ENCODE measurements at regions not wholly inside any gene's neighbourhood (a gene's known extent, or its start where the extent isn't known, plus 50 kb on each side); places are given as distances from the start of the nearest gene placed in this dataset.

DNA sequence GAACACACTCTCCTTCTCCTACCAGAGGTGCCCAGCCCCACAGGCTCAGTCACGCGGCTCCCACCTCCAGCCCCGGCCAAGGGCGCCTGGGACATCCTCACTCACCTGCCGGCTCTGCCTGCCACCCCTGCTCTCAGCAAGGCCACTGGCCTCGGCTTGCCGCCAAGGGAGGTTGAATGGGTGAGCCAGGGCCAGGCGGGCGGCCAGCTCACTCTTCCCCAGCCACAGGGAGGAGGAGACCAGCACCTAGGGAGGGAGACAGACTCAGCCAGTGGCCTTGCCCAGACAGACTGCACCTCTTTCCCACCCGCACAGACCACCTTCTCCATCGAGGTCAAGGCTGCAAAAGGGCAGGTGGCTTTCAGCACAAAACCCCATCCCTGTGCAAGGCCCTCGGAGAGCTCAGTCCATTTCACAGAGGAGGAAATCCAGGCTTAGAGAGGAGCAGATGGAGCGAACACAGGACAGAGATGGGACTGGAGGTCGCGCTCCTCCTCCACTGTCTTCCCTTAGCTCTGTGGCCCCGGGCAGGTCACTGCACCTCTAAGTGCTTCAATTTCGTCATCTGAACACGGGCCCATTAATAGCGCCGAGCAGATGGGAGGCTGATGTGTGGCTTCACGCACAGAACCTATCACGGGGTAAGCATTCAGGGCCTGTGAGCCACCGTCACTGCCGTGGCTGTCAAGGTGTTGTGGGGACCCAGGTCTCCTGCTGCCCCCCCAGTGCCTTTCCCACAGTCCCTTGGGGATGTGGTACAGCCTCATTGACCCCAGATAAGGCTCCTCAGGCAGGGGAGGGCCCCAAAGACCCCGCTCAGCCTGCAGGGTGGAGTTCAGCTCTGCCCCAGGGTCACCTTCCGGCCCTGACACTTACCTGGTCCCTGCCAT, 56.1 kb downstream of the RMI2 start:
- intact Hi-C loops (cut with micrococcal nuclease), result no loop called here

DNA sequence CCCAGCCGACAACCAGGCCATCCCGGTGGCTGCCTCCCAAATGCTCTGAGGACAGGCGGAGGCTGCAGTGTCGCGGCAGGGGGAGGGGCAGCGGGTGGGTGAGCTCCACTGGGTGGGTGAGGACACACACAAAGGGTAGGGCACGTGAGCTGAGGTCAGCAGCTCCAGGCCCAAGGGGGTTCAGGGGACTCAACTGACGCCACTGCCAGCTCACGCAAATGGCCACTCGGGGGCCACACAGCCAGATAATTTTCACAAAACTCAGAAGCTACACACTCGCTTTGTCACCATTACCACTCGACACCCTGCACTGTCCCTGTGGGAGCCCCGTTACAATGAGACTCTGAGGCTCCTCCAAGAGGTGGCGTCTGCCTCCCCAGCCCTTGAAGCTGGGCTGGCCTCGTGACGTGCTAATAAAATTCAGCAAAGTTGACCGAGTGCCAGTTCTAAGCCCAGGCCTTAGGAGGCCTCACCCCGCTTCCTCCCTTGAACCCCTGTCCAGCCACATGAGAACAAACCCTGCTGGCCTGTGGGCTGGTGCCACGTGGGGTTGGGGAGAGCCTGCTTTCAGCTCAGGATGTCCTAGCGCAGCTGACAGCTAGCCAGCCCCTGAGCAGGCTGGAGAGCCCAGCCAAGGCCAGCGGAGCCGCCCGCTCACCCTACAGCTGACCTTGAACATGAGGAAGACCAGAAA, 56.9 kb downstream of the RMI2 start:
- intact Hi-C loops (cut with micrococcal nuclease), result no loop called here

DNA sequence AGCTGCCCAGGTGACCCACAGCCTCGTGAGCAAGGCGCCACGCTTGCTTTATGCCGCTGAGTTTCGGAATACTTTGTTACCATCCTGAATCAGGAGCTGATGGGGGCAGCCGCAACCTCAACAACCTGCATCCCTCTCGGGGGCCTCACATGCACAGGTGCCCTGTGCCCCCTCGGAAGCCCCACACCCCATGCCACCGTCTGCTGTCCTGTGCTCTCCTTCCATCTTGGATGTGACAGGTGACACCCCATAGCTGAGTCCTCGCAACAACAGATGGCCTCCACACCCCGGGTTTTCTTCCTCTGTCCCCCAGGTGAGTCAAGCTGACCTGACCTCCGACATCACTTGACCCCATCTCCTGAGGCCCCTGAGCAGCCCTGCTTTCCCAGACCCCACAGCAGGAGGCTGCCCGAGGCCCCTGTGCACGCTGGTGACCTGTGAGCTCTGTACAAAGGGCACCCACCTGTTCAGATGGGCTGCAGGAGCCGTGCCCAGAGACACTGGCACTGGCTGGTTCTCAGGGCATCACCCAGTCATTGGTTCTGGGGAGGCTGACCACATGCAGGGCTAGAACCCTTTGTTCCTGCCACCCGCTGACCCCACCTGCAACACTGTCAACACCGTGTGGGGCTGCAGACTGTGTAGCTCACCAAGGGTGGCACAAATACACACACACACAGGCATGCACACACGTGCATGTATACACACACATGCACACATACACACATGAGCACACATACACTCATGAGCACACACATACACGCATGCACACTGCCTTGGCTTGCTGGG, 57.7 kb downstream of the RMI2 start:
- intact Hi-C loops (cut with micrococcal nuclease), result no loop called here

DNA sequence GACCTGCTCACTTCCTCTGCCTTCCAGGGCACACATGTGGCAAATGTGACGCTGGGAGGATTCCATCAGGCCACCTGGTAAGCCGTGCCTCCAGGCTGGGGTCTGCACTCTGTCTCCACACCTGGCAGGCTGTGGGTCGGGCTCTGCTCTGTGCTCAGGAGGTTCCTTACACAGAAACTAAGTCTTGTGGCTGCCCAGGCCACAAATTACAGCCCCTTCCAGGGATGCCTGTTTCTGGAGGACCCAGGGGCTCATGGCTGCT, 58.2 kb downstream of the RMI2 start:
- intact Hi-C loops (cut with micrococcal nuclease), result no loop called here

DNA sequence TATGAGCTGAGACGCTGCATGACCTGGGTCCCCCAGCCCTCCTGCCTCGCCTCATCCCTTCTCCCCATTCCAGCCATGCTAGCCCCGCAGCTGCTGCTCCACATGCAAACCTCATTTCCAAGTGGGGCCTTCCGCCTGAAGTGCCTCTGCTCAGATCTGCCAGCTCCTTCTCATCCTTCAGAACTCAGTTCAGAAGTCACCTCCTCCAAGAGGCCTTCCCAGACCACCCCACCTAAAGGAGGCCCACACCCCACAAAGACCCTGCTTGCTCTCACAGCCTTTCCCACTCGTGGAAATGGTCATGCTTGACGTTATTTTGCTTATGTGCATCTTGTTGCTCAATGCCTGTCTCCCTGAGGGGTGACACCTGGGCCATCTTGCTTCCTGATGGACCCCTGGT, 58.7 kb downstream of the RMI2 start:
- intact Hi-C loops (cut with micrococcal nuclease), result no loop called here

DNA sequence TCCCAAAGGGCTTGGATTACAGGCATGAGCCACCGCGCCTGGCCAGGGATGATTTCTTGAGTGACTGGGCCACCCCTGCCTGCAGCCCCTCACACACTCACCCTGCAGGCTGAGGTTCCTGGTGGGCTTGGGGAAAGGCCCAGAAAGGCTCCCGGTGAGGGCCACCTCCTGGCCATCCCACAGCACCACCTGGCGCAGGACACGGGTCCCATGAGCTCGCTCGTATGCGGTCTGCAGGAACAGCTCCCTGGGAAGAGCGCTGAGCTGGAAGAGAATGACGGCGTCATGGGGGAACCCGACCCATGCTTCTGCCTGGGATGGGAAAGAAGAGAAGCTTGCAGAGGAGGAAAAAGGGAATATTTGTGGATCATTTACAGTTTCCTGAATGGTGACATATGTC, 59.3 kb downstream of the RMI2 start:
- intact Hi-C loops (cut with micrococcal nuclease), result loop anchor here (1.0 kb wide), 2 partner anchors 440 to 450 kb away; no protein-coding TSS in a partner anchor

DNA sequence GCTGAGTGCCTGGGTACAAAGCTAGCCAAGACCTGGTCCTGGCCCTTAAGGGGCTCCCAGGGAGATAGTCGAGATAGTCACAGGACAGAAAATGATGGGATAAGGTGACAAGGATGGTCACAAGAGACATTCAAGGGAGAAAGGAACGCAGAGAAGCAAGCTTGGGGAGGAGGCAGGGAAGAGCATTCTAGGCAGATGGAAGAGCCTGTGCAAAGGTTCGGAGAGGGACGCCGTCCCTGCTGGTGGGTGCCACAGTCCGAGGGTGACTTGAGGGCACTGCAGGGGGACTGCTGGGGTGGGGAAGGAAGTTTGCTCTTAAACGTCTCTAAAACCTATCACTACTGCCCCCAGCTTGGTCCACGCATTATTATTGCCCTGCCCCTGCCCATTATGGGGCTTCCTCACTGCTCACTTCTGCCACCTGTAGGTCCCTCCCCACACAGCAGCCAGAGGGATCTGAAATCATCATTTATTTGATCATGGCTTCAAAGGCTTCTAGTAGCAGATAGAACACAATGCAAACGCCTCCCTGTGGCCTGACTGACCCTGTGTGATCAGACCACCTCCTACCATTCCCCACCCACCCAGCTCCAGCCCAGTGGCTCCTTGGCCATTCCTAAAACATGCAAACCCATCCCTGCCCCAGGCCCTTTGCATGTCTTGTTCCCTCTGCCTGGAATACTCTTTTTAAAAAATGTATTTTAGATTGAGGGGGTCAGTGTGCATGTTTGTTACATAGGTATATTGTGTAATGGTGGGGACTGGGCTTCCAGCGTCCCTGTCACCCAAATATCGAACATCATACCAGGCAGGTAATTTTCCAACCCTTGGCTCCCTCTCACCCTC, 60.3 kb downstream of the RMI2 start:
- intact Hi-C loops (cut with micrococcal nuclease), result loop anchor here (1.0 to 2.0 kb wide), 3 partner anchors 53 to 451 kb away; no protein-coding TSS in a partner anchor

DNA sequence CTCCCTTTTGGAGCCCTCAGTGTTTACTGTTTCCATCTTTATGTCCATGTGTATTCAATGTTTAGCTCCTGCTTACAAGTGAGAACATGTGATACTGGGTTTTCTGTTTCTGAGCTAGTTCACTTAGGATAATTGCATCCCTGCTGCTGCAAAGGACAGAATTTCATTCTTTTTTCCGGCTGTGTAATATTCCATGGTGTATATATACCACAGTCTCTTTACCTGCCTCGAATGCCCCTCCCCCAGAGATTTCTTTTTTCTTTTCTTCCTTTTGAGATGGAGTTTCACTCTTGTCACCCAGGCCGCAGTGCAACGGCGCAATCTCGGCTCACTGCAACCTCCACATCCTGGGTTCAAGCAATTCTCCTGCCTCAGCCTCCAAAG, 60.9 kb downstream of the RMI2 start:
- intact Hi-C loops (cut with micrococcal nuclease), result loop anchor here (2.0 kb wide), 1 partner anchor 53 kb away; no protein-coding TSS in a partner anchor

DNA sequence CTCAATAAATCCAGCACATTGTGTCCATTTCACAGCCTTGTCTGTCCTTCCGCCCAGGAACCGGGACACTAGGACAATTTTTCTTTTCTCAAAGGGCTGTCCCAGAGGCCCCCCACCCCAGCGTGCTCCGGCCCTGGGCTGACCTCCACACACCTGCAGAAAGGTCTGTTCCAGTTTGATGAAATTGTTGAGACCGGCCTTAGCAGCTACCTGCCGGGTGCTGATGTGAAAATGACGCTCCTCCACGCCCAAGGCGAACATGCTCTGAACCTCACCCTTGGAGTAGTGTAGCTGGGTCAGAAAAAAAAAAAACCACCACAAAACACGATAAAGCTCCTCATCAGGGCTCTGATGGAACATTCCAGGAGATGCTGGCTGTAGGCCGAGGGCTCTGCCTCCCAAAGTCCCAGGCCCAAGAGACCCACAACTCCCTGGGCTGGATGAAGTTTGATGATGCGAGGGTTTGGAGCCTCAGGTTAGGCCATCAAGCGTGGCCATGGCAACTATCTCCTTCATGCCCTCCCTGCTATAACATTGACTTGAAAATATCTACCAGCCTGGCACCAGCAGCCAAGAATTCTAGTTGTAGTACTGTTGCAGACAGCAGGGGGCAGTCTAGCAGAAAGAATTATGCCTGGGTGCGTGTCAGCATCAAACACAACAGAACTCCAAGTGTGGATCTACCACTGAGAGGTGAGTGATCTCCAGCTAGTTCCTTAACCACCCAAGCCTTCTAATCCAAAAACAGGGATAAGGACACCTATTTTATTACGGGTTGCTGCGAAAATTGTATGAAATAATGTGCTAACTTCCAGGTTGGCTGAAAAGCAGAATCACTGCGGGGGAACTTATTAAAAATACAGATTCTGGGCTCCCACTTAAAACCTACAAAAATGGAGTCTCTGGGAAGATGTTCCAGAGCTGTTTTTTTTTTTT, 62.1 kb downstream of the RMI2 start:
- intact Hi-C loops (cut with micrococcal nuclease), result loop anchor here (1.0 to 2.0 kb wide), 6 partner anchors 51 to 661 kb away; no protein-coding TSS in a partner anchor

DNA sequence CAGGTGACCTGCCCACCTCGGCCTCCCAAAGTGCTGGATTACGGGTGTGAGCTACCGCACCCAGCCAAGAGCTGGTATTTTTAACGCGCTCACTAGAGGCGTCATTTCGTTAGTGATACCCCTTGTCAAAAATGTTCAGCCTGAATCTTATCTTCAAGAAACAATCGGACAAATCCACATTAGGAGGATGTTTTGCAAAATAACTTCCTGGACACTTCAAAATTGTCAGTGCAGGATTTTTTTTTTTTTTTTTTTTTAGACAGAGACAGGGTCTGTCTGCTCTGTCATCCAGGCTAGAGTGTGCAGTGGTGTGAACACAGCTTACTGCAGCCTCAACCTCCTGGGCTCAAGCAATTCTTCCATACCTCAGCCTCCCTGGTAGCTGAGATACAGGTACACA, 63.0 kb downstream of the RMI2 start:
- intact Hi-C loops (cut with micrococcal nuclease), result no loop called here

DNA sequence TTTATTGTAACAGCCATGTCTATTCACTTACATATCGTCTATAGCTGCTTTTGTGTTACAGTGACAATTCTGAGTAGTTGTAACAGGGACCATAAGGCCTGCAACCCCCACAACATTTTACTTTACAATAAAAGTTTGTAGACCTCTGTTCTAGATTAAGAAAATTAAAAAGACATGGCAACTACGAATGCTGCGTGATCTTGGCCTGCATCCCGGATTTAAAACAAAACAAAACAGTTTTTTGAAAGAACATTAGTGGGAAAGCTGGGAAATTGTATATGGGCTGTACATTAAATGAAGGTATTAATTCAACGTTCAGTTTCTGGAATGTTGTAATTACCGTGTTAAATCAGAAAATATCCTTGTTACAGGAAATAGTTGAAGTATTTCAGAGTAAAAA, 64.1 kb downstream of the RMI2 start:
- intact Hi-C loops (cut with micrococcal nuclease), result no loop called here

DNA sequence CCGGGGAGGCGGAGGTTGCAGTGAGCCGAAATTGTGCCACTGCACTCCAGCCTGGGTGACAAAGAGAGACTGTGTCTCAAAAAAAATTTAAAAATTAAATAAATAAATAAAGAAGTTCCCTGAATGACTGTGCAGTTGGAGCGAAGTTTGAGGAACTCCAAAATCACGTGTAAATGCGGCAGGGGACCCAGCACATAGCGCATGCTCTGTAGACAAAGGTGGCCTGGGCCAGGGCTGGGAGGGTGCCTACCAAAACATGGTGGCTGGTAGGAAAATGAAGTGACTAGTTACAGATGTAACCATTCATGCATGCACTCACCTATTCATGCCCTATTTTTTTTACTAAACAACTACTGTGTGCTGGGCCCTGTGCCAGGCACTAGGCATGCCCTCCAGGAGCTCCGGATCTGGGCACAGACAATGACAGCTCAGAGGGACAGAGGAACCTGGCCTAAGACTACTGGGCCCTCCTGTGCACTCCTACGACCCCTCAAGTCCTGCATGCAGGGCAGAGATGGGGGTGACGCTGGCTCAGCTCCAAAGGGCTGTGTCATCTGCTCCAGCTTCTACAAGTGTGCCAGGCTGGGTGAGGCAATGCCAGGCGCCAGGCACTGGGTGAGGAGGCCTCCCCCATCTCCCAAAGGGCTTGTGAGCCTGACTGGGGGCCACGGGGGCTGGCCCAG, 65.3 kb downstream of the RMI2 start:
- intact Hi-C loops (cut with micrococcal nuclease), result no loop called here

DNA sequence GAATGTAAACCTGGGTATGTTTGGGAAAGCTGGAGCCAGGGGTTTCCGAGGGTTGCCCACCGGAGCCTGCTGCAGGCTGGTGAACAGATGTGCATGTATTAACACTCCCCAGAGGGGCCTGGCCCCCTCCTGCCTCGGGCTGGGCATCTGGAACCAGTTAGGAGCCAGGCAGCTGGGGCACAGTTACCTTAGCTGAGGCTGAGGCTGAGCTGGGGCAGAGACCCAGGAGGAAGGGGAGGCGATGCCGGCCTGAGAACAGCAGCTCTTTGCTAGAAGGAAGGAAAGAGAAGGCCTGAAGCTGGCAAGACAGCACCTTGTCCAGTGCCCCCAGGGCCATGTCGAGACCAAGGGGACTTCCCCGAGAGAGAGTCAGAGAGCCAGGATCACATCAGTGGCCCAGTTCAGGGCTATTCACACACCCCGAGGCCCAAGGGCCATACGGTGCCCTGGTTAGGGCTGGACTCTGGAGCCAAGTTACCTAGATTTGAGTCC, 65.8 kb downstream of the RMI2 start:
- intact Hi-C loops (cut with micrococcal nuclease), result no loop called here

DNA sequence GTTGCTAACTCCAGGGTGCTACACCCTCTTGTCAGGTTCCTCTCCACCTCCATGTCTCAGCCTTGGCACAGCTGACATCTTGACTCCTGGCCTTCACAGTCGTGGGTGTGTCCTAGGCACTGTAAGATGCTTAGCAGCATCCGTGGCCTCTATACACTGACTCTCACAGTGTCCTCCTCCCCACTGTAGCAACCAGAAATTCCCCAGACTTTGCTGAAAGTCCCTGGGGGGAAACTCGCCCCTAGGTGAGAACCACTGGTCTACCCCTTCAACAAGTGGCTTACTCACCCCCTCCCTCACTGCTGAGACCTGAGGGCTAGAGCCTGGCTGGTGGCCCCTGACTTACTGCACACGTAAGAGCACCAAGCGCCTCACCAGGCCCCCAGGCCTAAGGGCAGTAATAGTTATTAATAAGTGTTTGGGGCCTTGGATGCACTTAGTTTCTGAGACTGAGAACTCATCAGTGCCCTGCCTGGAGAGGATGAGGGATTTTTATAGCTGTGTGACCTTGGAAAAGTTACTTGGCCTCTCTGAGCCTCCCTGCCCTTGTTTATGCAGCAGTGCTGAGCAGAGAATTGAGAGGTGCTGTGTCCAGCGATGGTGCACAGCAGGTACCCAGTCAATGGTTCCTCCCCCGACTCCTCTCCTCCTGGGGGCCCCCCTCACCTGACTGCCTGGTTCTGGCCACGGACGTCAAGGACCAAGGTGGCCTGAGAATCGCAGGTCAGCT, 67.1 kb downstream of the RMI2 start:
- intact Hi-C loops (cut with micrococcal nuclease), result no loop called here

DNA sequence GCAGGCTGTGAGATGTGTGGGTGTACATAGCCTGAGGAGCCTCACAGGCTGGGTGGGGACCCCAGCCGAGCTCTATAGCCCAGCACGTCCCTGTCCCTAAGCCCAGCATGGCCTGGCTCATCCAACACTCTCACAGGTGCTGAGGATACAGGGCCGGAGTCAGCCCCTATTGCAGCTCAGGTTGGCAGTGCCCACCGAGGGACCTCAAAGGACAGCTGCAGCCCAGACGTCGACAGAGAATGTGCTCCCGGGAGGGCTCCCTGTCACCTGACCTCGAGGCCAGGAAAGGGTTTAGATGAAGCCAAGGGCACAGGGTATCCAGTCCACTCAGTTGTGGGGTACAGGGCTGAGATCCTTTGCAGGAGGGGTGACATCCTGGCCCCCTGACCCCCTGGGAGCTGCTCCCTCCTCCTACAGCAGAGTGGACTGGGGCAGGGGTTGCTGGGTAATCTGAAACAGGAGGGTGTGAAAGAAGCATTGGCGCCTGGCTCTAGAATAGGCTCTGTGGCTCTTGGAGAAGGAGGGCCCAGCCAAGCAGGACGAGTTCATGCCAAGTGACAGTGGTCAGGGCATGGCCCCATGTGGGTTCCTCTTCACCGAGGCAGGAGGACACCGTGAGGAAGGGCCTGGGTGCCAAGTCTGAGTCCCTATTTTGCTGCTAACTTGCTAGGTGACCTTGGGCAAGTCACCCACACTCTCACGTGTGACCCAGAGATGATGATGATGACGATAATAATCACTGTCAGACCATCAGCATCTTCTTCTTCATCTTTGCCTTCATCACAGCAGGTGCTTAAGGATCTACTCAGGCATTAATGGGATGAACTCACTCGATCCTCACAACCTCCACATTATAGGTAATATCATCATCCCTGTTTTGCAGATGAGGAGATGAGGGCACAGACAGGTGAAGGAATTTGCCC, 68.0 kb downstream of the RMI2 start:
- intact Hi-C loops (cut with micrococcal nuclease), result no loop called here

DNA sequence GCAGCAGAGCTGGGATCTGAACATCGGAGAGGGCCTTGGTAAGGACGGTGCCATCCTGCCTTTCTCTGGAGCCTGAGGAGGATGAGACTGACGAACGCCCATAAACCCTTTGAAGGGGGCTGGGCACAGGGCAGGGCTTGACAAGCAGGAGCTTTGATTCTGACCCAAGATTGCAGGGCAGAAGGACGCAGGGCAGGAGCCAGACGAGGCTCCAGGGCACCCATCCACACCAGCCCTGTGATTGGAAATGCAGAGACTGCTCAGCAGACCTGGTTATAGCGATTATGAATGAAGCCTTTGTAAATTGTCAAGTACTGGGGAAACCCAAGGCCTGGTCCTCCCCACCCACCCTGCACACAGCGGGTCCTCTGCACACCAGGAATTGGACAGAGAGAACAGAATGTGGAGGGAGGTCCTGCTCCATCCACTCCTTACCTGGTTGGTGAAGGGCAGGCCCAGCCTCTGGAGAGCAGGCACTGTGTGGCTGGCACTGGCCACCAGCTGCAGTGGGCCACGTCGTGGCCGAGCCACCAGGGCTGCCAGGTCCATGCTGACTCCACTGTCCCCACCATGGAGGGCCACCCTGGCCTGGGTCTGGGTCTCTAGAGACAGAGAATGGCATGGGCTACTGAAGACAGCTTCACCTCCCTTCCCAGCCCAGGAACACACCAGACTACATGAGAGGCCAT, 68.8 kb downstream of the RMI2 start:
- intact Hi-C loops (cut with micrococcal nuclease), result no loop called here

All from T-helper 1 cell treated with Interleukin-12 subunit alpha and Interleukin-12 subunit beta and Interleukin-4 antibody, amounts not matched to agents 30 ng/mL and 1 ng/mL, for 36 hours (primary cell).